Testis (tissue), 2 donors: ENCODE measurements at regions not wholly inside any gene's neighbourhood (a gene's known extent, or its start where the extent isn't known, plus 50 kb on each side); places are given as distances from the start of the nearest gene placed in this dataset.

Source experiments
- DNase-seq: peaks from one replicate; pipeline ENCODE4 v3.0.0-alpha.2; 2019
- H3K27ac ChIP-seq, 2 donors: fragments of 200-600 bp; sonication (generic); one replicate each; pipeline ENCODE4 v1.5.1; 2019
- H3K27me3 ChIP-seq: fragments of 200-600 bp; sonication (generic); one replicate; pipeline ENCODE4 v1.5.1; 2019
- H3K36me3 ChIP-seq: fragments of 200-600 bp; sonication (generic); one replicate; pipeline ENCODE4 v1.5.1; 2017; ENCODE audit warnings: low read depth; ENCODE audit errors: missing control alignments
- H3K4me1 ChIP-seq: fragments of 200-600 bp; sonication (generic); one replicate; pipeline ENCODE4 v1.5.1; 2019
- H3K4me3 ChIP-seq, 2 donors: fragments of 200-600 bp; sonication (generic); one replicate each; pipeline ENCODE4 v1.5.1; 2017 to 2019
- H3K9me3 ChIP-seq: fragments of 200-600 bp; sonication (generic); one replicate; pipeline ENCODE4 v1.5.1; 2017
- POLR2A ChIP-seq: fragments of 450-650 bp; IDR thresholded peaks from one replicate; pipeline ENCODE4 v1.6.1; 2017; ENCODE audit warnings: antibody characterized with exemption, mild to moderate bottlenecking, moderate library complexity
- WGBS, 2 donors: methylation state at CpG; one replicate each; pipeline ENCODE4 v1.1.5; 2018; 5-methylcytosine and 5-hydroxymethylcytosine counted together
- intact Hi-C: fragments of 100-400 bp; cut with DNase I; formaldehyde crosslinking; loops from one replicate; pipeline ENCODE4 v1.15.1; 2023; ENCODE audit warnings: low total_unique reads
- TF ChIP-seq, protein P1 (sequence below), 3 experiments: fragments of 450-650 bp in 2 of 3; fragments of 200-600 bp in 1 of 3; sonication (generic) in 1 of 3; IDR thresholded peaks; one replicate each; pipeline ENCODE4 v1.5.1; 2016 to 2019; ENCODE audit warnings: antibody characterized with exemption in 3 of 3, mild to moderate bottlenecking in 2 of 3, moderate library complexity in 1 of 3

DNA sequence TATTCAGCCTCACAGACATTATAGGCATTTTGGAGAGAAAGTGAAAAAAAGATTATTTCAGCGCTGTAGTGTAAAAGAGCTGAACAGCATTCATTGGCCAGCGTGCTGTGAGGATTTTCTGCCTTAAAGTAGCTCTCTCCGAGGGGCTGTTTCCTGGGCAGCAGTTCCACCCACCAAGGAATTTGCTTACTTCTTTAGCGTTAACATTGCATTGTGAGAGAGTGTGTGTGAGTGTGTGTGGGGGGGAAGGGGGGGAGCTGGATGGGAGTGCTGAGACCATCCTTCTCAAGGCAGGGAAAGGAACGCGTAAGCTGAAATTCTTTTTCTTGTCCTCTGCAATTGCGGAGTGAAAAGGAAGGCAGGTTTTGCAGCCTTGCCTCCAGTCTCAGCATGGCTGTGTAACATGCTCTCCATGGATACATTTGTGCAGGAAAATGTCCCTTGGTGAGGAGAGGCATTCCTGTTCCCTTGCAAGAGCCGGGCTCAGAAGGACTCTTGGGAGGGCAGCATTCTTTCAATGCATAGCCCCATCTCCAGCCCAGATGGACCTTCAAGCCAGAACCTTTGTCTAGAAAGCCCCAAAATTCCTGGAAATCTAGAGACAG is 159.9 kb upstream of the NAV2 start:
- H3K4me3 ChIP-seq: no peak overlapping the region
- WGBS, 2 donors: 74 to 85% methylated on average over 8 of the region's 8 CpGs
- no peaks in the 10 kb centered on the region for H3K27me3 ChIP-seq
- no peak for TF ChIP-seq POLR2A
- TF ChIP-seq, protein P1, sequence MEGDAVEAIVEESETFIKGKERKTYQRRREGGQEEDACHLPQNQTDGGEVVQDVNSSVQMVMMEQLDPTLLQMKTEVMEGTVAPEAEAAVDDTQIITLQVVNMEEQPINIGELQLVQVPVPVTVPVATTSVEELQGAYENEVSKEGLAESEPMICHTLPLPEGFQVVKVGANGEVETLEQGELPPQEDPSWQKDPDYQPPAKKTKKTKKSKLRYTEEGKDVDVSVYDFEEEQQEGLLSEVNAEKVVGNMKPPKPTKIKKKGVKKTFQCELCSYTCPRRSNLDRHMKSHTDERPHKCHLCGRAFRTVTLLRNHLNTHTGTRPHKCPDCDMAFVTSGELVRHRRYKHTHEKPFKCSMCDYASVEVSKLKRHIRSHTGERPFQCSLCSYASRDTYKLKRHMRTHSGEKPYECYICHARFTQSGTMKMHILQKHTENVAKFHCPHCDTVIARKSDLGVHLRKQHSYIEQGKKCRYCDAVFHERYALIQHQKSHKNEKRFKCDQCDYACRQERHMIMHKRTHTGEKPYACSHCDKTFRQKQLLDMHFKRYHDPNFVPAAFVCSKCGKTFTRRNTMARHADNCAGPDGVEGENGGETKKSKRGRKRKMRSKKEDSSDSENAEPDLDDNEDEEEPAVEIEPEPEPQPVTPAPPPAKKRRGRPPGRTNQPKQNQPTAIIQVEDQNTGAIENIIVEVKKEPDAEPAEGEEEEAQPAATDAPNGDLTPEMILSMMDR (IDR thresholded peaks at IDR 0.05): no peak
- no peak for DNase-seq
- no peaks in the 10 kb centered on the region for H3K36me3 ChIP-seq
- intact Hi-C loops: loop anchor here (10.0 kb wide), 2 partner anchors 238 to 478 kb away; no protein-coding TSS in a partner anchor
- H3K4me1 ChIP-seq: no peaks in the 10 kb centered on the region
- H3K9me3 ChIP-seq: no peaks in the 10 kb centered on the region
- no peak overlapping the region for H3K27ac ChIP-seq

DNA sequence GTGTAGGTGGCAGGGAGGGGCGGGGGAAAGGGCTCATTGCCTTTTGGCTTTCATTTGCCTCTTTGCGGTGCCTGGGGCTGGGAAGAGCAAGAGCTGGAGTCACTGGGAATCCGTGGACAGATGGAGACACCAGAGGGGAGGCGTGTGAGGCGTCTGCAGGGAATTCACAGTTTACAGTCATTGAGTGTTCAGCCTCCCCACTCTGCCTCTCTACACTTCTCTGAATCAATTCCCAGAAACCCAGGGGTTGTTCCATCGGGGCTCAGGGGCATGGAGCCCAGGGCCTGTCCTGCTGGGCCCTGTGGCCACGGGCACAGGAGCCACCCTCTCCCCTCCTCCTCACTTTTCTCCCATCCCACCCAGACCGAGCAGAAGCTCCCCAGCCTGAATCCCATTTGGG is 160.5 kb upstream of the NAV2 start:
- 84 to 89% methylated on average over 7 to 8 of the region's 8 CpGs for WGBS, 2 donors
- no peak for DNase-seq
- Histone ChIP-seq H3K9me3 (no peaks in the 10 kb centered on the region), H3K27ac (no peak overlapping the region), H3K4me1 (no peaks in the 10 kb centered on the region), H3K36me3 (no peaks in the 10 kb centered on the region), H3K4me3 (no peak overlapping the region), H3K27me3 (no peaks in the 10 kb centered on the region)
- intact Hi-C loops: loop anchor here (10.0 kb wide), 2 partner anchors 237 to 477 kb away; no protein-coding TSS in a partner anchor
- no peak for TF ChIP-seq POLR2A
- TF ChIP-seq, protein P1 (IDR thresholded peaks at IDR 0.05): no peak

DNA sequence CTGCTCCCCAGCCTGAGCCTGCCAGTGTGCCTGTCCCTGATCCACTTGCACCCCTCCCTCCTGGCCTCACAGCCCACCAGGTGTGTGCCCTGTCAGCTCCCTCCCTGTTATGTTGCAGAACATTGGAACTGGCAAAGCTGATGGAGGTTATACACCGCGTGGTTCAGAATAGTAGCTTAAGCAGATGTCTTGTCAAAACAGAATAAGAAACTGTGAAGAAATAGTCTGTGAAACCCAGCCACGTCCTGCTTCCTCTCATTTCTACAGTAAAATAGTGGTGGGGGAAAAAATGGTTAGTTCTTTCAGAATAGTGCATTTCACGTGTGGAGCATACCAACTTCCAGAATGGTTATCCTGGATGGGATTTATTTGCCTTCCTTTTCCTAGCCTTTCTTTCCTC is 161.2 kb upstream of the NAV2 start:
- intact Hi-C loops: loop anchor here (10.0 kb wide), 2 partner anchors 237 to 477 kb away; no protein-coding TSS in a partner anchor
- 81 to 86% methylated on average over 4 of the region's 4 CpGs for WGBS, 2 donors
- Histone ChIP-seq H3K36me3 (no peaks in the 10 kb centered on the region), H3K4me1 (no peaks in the 10 kb centered on the region), H3K9me3 (no peaks in the 10 kb centered on the region), H3K27me3 (no peaks in the 10 kb centered on the region), H3K27ac (no peak overlapping the region), H3K4me3 (no peak overlapping the region)
- TF ChIP-seq POLR2A: no peak
- TF ChIP-seq, protein P1 (IDR thresholded peaks at IDR 0.05): no peak
- no peak for DNase-seq

- TF ChIP-seq POLR2A: no peak
- TF ChIP-seq, protein P1 (IDR thresholded peaks at IDR 0.05): no peak
- DNase-seq: no peak
- intact Hi-C loops: no loop called here
- Histone ChIP-seq H3K4me3 (no peak overlapping the region), H3K27me3 (no peaks in the 10 kb centered on the region), H3K36me3 (no peaks in the 10 kb centered on the region), H3K9me3 (no peaks in the 10 kb centered on the region), H3K4me1 (no peaks in the 10 kb centered on the region), H3K27ac (no peak overlapping the region)
- WGBS, 2 donors: 72 to 95% methylated on average over 3 of the region's 3 CpGs
Observed at GRCh38 chr11:19547044-19547443, 165.6 kb upstream of the NAV2 start.

GRCh38 chr11:19546325-19546724 is 166.3 kb upstream of the NAV2 start:
- Histone ChIP-seq H3K27ac (no peak overlapping the region), H3K4me1 (no peaks in the 10 kb centered on the region), H3K4me3 (no peak overlapping the region), H3K9me3 (no peaks in the 10 kb centered on the region), H3K27me3 (no peaks in the 10 kb centered on the region), H3K36me3 (no peaks in the 10 kb centered on the region)
- 85 to 94% methylated on average over 3 to 5 of the region's 5 CpGs for WGBS, 2 donors
- DNase-seq: no peak
- no peak for TF ChIP-seq POLR2A
- TF ChIP-seq, protein P1 (IDR thresholded peaks at IDR 0.05): no peak
- intact Hi-C loops: no loop called here
